IPS DF 19.7 (cell line): ENCODE measurements at regions not wholly inside any gene's neighbourhood (a gene's known extent, or its start where the extent isn't known, plus 50 kb on each side); places are given as distances from the start of the nearest gene placed in this dataset.
"Not testable (repeated sequence)": the region's sequence is repeated elsewhere in the genome, so short reads cannot be mapped to it uniquely, and the experiment has no call there.

Source experiments
- DNase-seq: peaks from one replicate; pipeline ENCODE4 v3.0.0-alpha.2; 2013; ENCODE audit warnings: low read depth, low spot score

GRCh38 chr16:82301146-82301755 is 131.2 kb upstream of the MPHOSPH6 start:
- no peak for DNase-seq

GRCh38 chr16:82300374-82300951 is 130.4 kb upstream of the MPHOSPH6 start:
- DNase-seq = no peak

GRCh38 chr16:82298472-82298871 is 128.4 kb upstream of the MPHOSPH6 start:
- no peak for DNase-seq

GRCh38 chr16:82295290-82296201 is 125.5 kb upstream of the MPHOSPH6 start:
- DNase-seq = no peak

GRCh38 chr16:82293671-82294070 is 123.6 kb upstream of the MPHOSPH6 start:
- DNase-seq = no peak

- DNase-seq = no peak
Observed at GRCh38 chr16:82287937-82288336, 117.9 kb upstream of the MPHOSPH6 start.

GRCh38 chr16:82282662-82283061 is 112.6 kb upstream of the MPHOSPH6 start:
- no peak for DNase-seq

- DNase-seq = no peak
Observed at GRCh38 chr16:82281544-82281943, 111.5 kb upstream of the MPHOSPH6 start.

GRCh38 chr16:82280867-82281266 is 110.8 kb upstream of the MPHOSPH6 start:
- DNase-seq = no peak

GRCh38 chr16:82275349-82275748 is 105.3 kb upstream of the MPHOSPH6 start:
- not testable (repeated sequence) for DNase-seq

- no peak for DNase-seq
Observed at GRCh38 chr16:82271636-82272035, 101.6 kb upstream of the MPHOSPH6 start.

- not testable (repeated sequence) for DNase-seq
Observed at GRCh38 chr16:82267675-82268074, 97.7 kb upstream of the MPHOSPH6 start.

GRCh38 chr16:82265809-82266208 is 95.8 kb upstream of the MPHOSPH6 start:
- DNase-seq = no peak

GRCh38 chr16:82264756-82265155 is 94.7 kb upstream of the MPHOSPH6 start:
- no peak for DNase-seq

- DNase-seq = no peak
Observed at GRCh38 chr16:82263521-82264143, 93.6 kb upstream of the MPHOSPH6 start.

GRCh38 chr16:82262244-82262643 is 92.2 kb upstream of the MPHOSPH6 start:
- no peak for DNase-seq

- no peak for DNase-seq
Observed at GRCh38 chr16:82260212-82260795, 90.3 kb upstream of the MPHOSPH6 start.

GRCh38 chr16:82259731-82260130 is 89.7 kb upstream of the MPHOSPH6 start:
- no peak for DNase-seq

GRCh38 chr16:82257990-82258389 is 88.0 kb upstream of the MPHOSPH6 start:
- no peak for DNase-seq

GRCh38 chr16:82252582-82252981 is 82.6 kb upstream of the MPHOSPH6 start:
- DNase-seq = no peak

GRCh38 chr16:82248677-82249076 is 78.7 kb upstream of the MPHOSPH6 start:
- DNase-seq = no peak
